ENCODE measurements at regions not wholly inside any gene's neighbourhood (a gene's known extent, or its start where the extent isn't known, plus 50 kb on each side); places are given as distances from the start of the nearest gene placed in this dataset.

DNA sequence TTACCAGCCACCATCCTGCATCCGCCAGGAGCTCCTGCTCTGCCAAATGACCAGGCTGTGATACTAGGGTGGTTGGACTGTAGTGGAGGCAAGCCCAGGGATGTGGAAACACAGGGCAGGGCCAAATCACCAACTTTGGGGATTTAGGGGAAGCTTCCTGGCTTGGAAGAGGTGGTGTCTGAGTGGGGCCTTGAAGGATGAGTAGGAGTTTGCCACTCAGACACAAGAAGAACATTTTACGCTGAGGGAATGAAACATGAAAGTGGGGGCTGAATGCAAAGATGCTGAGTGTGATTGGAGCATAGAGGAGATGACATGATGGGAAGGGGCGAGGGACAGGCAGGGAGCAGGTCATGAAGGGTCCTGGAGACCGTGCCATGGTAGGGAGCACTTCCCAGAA is 329.5 kb downstream of the RPS24 start:
- WGBS, 4 donors, result 92 to 98% (median 95%) methylated on average over 4 of the region's 4 CpGs
- Histone ChIP-seq H3K4me1 (replicated peaks in 1 of 2) (no peaks in the 10 kb centered on the region), H3K9me3 (replicated peaks in 1 of 3) (no peaks in the 10 kb centered on the region), H3K27ac (no peak overlapping the region), H3K4me3 (no peak overlapping the region), H3K27me3 (no peaks in the 10 kb centered on the region), H3K36me3 (replicated peaks in 1 of 2) (no peaks in the 10 kb centered on the region)
- no peak for DNase-seq
- no peak for TF ChIP-seq POLR2A (IDR thresholded peaks at IDR 0.05)
- no peak for TF ChIP-seq CTCF (IDR thresholded peaks at IDR 0.05)
- intact Hi-C loops (cut with DNase I), result no loop called here

DNA sequence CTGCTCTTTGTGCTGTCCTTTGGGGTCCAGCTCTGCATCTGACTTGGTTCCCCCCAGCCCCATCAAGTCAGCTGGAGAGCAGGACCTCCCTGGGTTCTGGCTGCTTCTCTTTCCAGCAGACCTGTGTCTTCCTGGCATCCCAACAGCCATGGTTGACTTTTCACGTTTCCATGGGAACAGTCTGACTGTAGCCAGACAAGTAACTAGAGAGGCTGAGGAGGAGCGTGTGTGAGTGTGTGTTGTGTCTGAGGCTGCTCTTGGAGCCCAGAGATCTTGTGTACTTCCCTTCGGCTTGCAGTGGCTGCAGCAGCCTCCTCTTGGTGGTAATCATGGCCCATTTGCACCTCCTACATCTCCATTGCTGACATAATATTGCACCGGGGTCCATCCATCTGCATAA is 332.0 kb downstream of the RPS24 start:
- no peaks in the 10 kb centered on the region for H3K27me3 ChIP-seq
- no peak overlapping the region for H3K4me3 ChIP-seq
- no peak for DNase-seq
- TF ChIP-seq CTCF (IDR thresholded peaks at IDR 0.05) (no peak), POLR2A (IDR thresholded peaks at IDR 0.05) (no peak)
- intact Hi-C loops (cut with DNase I), result no loop called here
- WGBS, 4 donors, result 74 to 82% (median 78%) methylated on average over 2 to 4 of the region's 4 CpGs
- no peak overlapping the region for H3K27ac ChIP-seq
- H3K9me3 ChIP-seq (replicated peaks in 1 of 3), result no peaks in the 10 kb centered on the region
- H3K4me1 ChIP-seq (replicated peaks in 1 of 2), result no peaks in the 10 kb centered on the region
- H3K36me3 ChIP-seq (replicated peaks in 1 of 2), result no peaks in the 10 kb centered on the region

GRCh38 chr10:78366663-78367411 is 333.2 kb downstream of the RPS24 start:
- no peaks in the 10 kb centered on the region for H3K4me1 ChIP-seq (replicated peaks in 1 of 2)
- intact Hi-C loops (cut with DNase I), result no loop called here
- no peak overlapping the region for H3K27ac ChIP-seq
- TF ChIP-seq CTCF (IDR thresholded peaks at IDR 0.05) (no peak), POLR2A (IDR thresholded peaks at IDR 0.05) (no peak)
- WGBS, 4 donors, result 72 to 82% (median 76%) methylated on average over 12 to 15 of the region's 15 CpGs
- no peaks in the 10 kb centered on the region for H3K27me3 ChIP-seq
- peak in 2 of 7 donors; percentile 4 to 23 for DNase-seq
- no peaks in the 10 kb centered on the region for H3K9me3 ChIP-seq (replicated peaks in 1 of 3)
- H3K4me3 ChIP-seq, result no peak overlapping the region
- no peaks in the 10 kb centered on the region for H3K36me3 ChIP-seq (replicated peaks in 1 of 2)

DNA sequence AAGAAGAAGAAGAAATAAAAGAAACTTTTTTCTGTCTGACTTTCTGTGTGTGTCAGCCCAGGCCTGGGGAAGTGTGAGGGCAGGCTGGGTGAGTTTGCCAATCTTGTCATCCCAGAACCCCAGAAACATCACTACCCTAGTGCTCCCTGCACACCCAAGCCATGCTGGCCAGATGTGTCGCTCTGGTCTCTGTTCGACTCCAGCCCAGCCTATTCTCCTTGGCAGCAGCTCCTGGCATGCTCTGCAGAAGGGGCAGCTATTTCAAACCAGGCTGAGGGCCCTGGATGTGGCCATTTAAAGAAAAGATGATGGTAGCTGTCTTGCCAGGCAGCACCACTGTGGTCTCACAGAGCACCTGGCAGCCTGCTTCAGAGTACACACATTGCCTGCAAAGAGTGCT is 334.1 kb downstream of the RPS24 start:
- no peak for DNase-seq
- no peaks in the 10 kb centered on the region for H3K4me1 ChIP-seq (replicated peaks in 1 of 2)
- no peaks in the 10 kb centered on the region for H3K27me3 ChIP-seq
- no peak overlapping the region for H3K27ac ChIP-seq
- TF ChIP-seq POLR2A (IDR thresholded peaks at IDR 0.05) (no peak), CTCF (IDR thresholded peaks at IDR 0.05) (no peak)
- intact Hi-C loops (cut with DNase I), result no loop called here
- no peak overlapping the region for H3K4me3 ChIP-seq
- WGBS, 4 donors, result 78 to 100% (median 85%) methylated on average over 1 to 2 of the region's 2 CpGs
- no peaks in the 10 kb centered on the region for H3K9me3 ChIP-seq (replicated peaks in 1 of 3)
- H3K36me3 ChIP-seq (replicated peaks in 1 of 2), result no peaks in the 10 kb centered on the region
